NCI-H2227 treated with DMSO at 0.1 percent for 48 hours (cell line): ENCODE measurements at regions not wholly inside any gene's neighbourhood (a gene's known extent, or its start where the extent isn't known, plus 50 kb on each side); places are given as distances from the start of the nearest gene placed in this dataset.

Source experiments
- DNase-seq: peaks from one replicate; lab custom pipeline; 2025; lab: John Stamatoyannopoulos, UW

GRCh38 chr4:114538012-114538617, 60.5 kb upstream of the UGT8 start:
- DNase-seq = no peak

- no peak for DNase-seq
Measured at GRCh38 chr4:114539985-114540384, 58.6 kb upstream of the UGT8 start.

GRCh38 chr4:114547340-114548134, 51.1 kb upstream of the UGT8 start:
- no peak for DNase-seq
